Stomach (tissue), 8 donors: ENCODE measurements at regions not wholly inside any gene's neighbourhood (a gene's known extent, or its start where the extent isn't known, plus 50 kb on each side); places are given as distances from the start of the nearest gene placed in this dataset.

Source experiments
- DNase-seq, 2 donors: peaks; one replicate each; pipeline versions ENCODE4 v3.0.0 to v3.0.0-alpha.2; 2013 to 2019
- H3K27ac ChIP-seq, 5 donors: fragments of 200-600 bp in 4 of 5; sonication (generic) in 4 of 5; one replicate each; pipeline ENCODE4 v1.5.1; 2013 to 2019; ENCODE audit warnings: mild to moderate bottlenecking in 1 of 5, moderate library complexity in 1 of 5
- H3K27me3 ChIP-seq, 3 donors: fragments of 200-600 bp; sonication (generic); one replicate each; pipeline ENCODE4 v1.5.1; 2017 to 2019; ENCODE audit warnings: mixed run types in 1 of 3
- H3K36me3 ChIP-seq, 4 donors: fragments of 200-600 bp; sonication (generic); 1 replicate in 3 of 4; 2 replicates in 1 of 4; pipeline ENCODE4 v1.5.1; 2016 to 2019
- H3K4me1 ChIP-seq, 4 donors: fragments of 200-600 bp; sonication (generic); one replicate each; pipeline ENCODE4 v1.5.1; 2016 to 2019
- H3K4me3 ChIP-seq, 4 donors: fragments of 200-600 bp; sonication (generic) in 3 of 4; one replicate each; pipeline ENCODE4 v1.5.1; 2016 to 2019; ENCODE audit warnings: mild to moderate bottlenecking in 1 of 4
- H3K9me3 ChIP-seq, 4 donors: fragments of 200-600 bp; sonication (generic); one replicate each; pipeline ENCODE4 v1.5.1; 2016 to 2019
- EP300 ChIP-seq: sonication (generic); formaldehyde crosslinking; IDR thresholded peaks from one replicate; pipeline ENCODE4 v1.6.1; 2017; ENCODE audit warnings: antibody characterized with exemption
- POLR2A ChIP-seq, 4 donors: fragments of 450-650 bp; IDR thresholded peaks; one replicate each; pipeline ENCODE4 v1.6.1; 2016; ENCODE audit warnings: antibody characterized with exemption in 4 of 4, control low read depth in 2 of 4, mild to moderate bottlenecking in 1 of 4, moderate library complexity in 1 of 4
- POLR2AphosphoS5 ChIP-seq, 3 donors: sonication (generic); formaldehyde crosslinking; IDR thresholded peaks; one replicate each; pipeline ENCODE4 v1.6.1; 2016; ENCODE audit warnings: antibody characterized with exemption in 3 of 3
- WGBS, 5 donors: extraction: QIAGEN DNeasy Blood & Tissue Kit in 3 of 5; methylation state at CpG; one replicate each; pipeline versions ENCODE4 v1.1.5 to v1.1.7; 2013 to 2018; 5-methylcytosine and 5-hydroxymethylcytosine counted together
- intact Hi-C: fragments of 100-400 bp; cut with DNase I; formaldehyde crosslinking; loops from one replicate; pipeline ENCODE4 v1.15.1; 2023; ENCODE audit warnings: low total_unique reads
- TF ChIP-seq, protein P1 (sequence below), 7 experiments: fragments of 450-650 bp in 4 of 7; fragments of 200-600 bp in 3 of 7; sonication (generic) in 3 of 7; IDR thresholded peaks; one replicate each; pipeline ENCODE4 v1.5.1; 2016 to 2019; ENCODE audit warnings: antibody characterized with exemption in 7 of 7, control low read depth in 2 of 7, mild to moderate bottlenecking in 1 of 7
- donor health status: healthy with polysubstance abuse.
- donor health status: Bipolar disorder and iron deficiency.
- donor health status: healthy.

- H3K27ac ChIP-seq = no peak overlapping the region
- intact Hi-C loops = no loop called here
These were observed 248.1 kb downstream of the C4orf33 start for GRCh38 chr4:129344058-129344457.

GRCh38 chr4:129345609-129346008 lies 249.7 kb downstream of the C4orf33 start:
- intact Hi-C loops = no loop called here
- DNase-seq = no peak
- TF ChIP-seq, protein P1, sequence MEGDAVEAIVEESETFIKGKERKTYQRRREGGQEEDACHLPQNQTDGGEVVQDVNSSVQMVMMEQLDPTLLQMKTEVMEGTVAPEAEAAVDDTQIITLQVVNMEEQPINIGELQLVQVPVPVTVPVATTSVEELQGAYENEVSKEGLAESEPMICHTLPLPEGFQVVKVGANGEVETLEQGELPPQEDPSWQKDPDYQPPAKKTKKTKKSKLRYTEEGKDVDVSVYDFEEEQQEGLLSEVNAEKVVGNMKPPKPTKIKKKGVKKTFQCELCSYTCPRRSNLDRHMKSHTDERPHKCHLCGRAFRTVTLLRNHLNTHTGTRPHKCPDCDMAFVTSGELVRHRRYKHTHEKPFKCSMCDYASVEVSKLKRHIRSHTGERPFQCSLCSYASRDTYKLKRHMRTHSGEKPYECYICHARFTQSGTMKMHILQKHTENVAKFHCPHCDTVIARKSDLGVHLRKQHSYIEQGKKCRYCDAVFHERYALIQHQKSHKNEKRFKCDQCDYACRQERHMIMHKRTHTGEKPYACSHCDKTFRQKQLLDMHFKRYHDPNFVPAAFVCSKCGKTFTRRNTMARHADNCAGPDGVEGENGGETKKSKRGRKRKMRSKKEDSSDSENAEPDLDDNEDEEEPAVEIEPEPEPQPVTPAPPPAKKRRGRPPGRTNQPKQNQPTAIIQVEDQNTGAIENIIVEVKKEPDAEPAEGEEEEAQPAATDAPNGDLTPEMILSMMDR (IDR thresholded peaks at IDR 0.05) = no peak
- TF ChIP-seq POLR2A (IDR thresholded peaks at IDR 0.05) = no peak
- no peak for TF ChIP-seq POLR2AphosphoS5 (IDR thresholded peaks at IDR 0.05)
- no peak for TF ChIP-seq EP300
- Histone ChIP-seq H3K36me3 (no peaks in the 10 kb centered on the region), H3K4me1 (peaks cover 0 to 21% (median 0%) of the 10 kb centered on the region in 4 donors), H3K4me3 (no peak overlapping the region), H3K27ac (no peak overlapping the region), H3K27me3 (no peaks in the 10 kb centered on the region), H3K9me3 (no peaks in the 10 kb centered on the region)
- 82 to 89% (median 84%) methylated on average over 4 of the region's 4 CpGs for WGBS, 5 donors

More at GRCh38 chr4:129344058-129344457, 248.1 kb downstream of the C4orf33 start:
- Histone ChIP-seq H3K4me1 (peaks cover 0 to 21% (median 0%) of the 10 kb centered on the region in 4 donors), H3K4me3 (no peak overlapping the region), H3K9me3 (no peaks in the 10 kb centered on the region), H3K27me3 (no peaks in the 10 kb centered on the region), H3K36me3 (no peaks in the 10 kb centered on the region)
- WGBS, 5 donors = 35 to 44% (median 37%) methylated on average over 11 of the region's 11 CpGs
- no peak for TF ChIP-seq EP300
- TF ChIP-seq, protein P1 (IDR thresholded peaks at IDR 0.05) = peak in 3 of 7 experiments; percentile 37 to 52 (median 39)
- no peak for TF ChIP-seq POLR2AphosphoS5 (IDR thresholded peaks at IDR 0.05)
- peak in 1 of 2 donors; percentile 69 for DNase-seq

GRCh38 chr4:129346036-129346435 lies 250.1 kb downstream of the C4orf33 start:
- DNase-seq = no peak
- no peaks in the 10 kb centered on the region for H3K36me3 ChIP-seq
- no peaks in the 10 kb centered on the region for H3K9me3 ChIP-seq
- H3K27me3 ChIP-seq = no peaks in the 10 kb centered on the region
- 70 to 82% (median 77%) methylated on average over 5 of the region's 5 CpGs for WGBS, 5 donors
- TF ChIP-seq, protein P1 (IDR thresholded peaks at IDR 0.05) = no peak
- TF ChIP-seq EP300 = no peak
- TF ChIP-seq POLR2AphosphoS5 (IDR thresholded peaks at IDR 0.05) = no peak
- TF ChIP-seq POLR2A (IDR thresholded peaks at IDR 0.05) = no peak
- no peak overlapping the region for H3K4me3 ChIP-seq
- H3K27ac ChIP-seq = no peak overlapping the region
- intact Hi-C loops = no loop called here
- H3K4me1 ChIP-seq = peaks cover 0 to 21% (median 0%) of the 10 kb centered on the region in 4 donors

DNA sequence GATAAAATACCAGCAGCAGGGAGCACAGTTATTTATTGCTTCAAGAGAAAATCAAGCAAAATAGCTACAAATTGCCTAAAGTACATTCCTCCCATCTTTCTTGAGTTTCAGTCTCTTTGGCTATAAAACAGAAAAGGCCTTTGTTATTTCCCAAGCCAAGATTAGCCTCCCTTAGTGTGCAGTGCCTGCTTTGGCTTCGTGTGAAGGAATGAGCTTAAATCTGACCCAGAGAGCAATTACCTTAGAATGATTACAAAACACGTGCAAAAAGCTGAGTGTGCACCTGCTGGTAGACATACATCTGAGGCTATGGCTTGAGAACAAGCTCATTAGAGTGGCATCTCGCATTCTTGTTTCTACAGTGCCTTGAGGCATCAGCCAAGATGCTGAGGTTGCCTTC lies 250.8 kb downstream of the C4orf33 start:
- H3K4me1 ChIP-seq = peaks cover 0 to 21% (median 0%) of the 10 kb centered on the region in 4 donors
- no peak overlapping the region for H3K4me3 ChIP-seq
- H3K9me3 ChIP-seq = no peaks in the 10 kb centered on the region
- WGBS, 5 donors = 54 to 68% (median 56%) methylated on average over 3 of the region's 3 CpGs
- H3K27ac ChIP-seq = no peak overlapping the region
- no peaks in the 10 kb centered on the region for H3K36me3 ChIP-seq
- no peak for DNase-seq
- no peak for TF ChIP-seq EP300
- TF ChIP-seq, protein P1 (IDR thresholded peaks at IDR 0.05) = no peak
- no peak for TF ChIP-seq POLR2A (IDR thresholded peaks at IDR 0.05)
- TF ChIP-seq POLR2AphosphoS5 (IDR thresholded peaks at IDR 0.05) = no peak
- intact Hi-C loops = no loop called here
- H3K27me3 ChIP-seq = no peaks in the 10 kb centered on the region
